ENCODE measurements at regions not wholly inside any gene's neighbourhood (a gene's known extent, or its start where the extent isn't known, plus 50 kb on each side); places are given as distances from the start of the nearest gene placed in this dataset.
"Not testable (repeated sequence)": the region's sequence is repeated elsewhere in the genome, so short reads cannot be mapped to it uniquely, and the experiment has no call there.

- no peak for DNase-seq (ENCODE audit: low read depth in 2 of 3, low spot score in 2 of 3)
Observed at GRCh38 chr7:46606761-46607160, 685.7 kb upstream of the IGFBP3 start.

DNA sequence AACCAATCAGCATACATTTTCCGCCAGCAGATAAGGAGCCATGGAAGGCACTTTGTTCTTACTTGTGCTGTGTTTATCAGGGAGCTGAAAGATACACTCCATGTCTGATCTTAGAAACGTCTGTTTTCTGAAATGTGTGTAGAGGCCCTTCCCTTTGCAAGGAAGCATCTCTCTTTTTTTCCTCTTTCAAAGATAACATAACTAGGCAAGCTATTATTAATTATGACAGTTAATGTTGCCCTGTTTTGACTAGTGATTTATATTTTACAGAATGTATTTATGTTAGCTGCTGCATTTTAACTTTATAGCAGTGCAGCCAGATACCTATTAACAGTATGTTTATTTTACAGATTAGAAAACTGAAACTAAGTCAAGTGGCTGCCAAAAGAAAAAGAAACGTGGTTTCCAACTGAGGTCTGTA lies 683.2 kb upstream of the IGFBP3 start:
- no peak for DNase-seq (ENCODE audit: low read depth in 2 of 3, low spot score in 2 of 3)

DNA sequence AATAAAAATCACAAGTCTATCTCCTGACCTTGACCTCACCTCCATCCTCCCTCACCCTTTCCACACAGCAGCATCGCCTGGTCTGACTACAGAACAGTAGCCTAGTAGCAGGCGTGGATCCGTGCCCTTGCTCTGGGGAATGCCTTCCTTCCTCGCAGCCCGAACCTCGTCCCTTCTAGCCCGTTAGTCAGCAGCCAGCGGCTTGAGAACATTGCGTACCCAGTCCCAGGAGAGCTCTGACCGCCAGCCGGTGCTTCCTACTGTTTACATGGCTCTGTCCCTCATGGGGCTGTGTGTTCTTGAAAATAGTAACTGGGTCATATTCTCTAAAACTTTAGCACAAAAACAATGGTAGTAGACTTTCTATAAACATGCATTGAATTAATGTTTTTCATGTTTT lies 682.7 kb upstream of the IGFBP3 start:
- no peak for DNase-seq (ENCODE audit: low read depth in 2 of 3, low spot score in 2 of 3)

- no peak for DNase-seq (ENCODE audit: low read depth in 2 of 3, low spot score in 2 of 3)
Observed at GRCh38 chr7:46603296-46603752, 682.3 kb upstream of the IGFBP3 start.

- no peak for DNase-seq (ENCODE audit: low read depth in 2 of 3, low spot score in 2 of 3)
Observed at GRCh38 chr7:46600340-46600739, 679.3 kb upstream of the IGFBP3 start.

GRCh38 chr7:46594831-46595230 lies 673.8 kb upstream of the IGFBP3 start:
- not testable (repeated sequence) for DNase-seq (ENCODE audit: low read depth in 2 of 3, low spot score in 2 of 3)

GRCh38 chr7:46590918-46591905 lies 670.1 kb upstream of the IGFBP3 start:
- not testable (repeated sequence) for DNase-seq (ENCODE audit: low read depth in 2 of 3, low spot score in 2 of 3)

GRCh38 chr7:46589286-46589685 lies 668.2 kb upstream of the IGFBP3 start:
- DNase-seq (ENCODE audit: low read depth in 2 of 3, low spot score in 2 of 3), result no peak

GRCh38 chr7:46586406-46586805 lies 665.3 kb upstream of the IGFBP3 start:
- no peak for DNase-seq (ENCODE audit: low read depth in 2 of 3, low spot score in 2 of 3)

DNA sequence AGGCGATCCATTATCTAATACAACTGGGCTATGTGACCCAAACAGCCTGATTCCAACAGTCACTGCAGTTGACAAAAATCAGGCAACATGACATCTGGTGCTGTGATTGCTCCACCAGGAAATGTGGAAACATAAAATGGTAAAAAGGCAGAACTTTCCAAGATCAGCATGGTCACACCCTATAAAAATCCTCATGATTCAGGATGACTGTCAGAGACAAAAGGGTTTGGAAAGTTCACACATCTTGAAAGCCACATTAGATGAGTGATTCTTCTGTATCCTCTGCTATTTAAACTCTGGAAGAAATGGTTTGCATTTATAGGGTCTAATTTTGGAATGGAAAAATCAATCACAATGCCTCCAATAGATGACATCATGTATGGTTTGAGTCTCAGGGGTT lies 662.6 kb upstream of the IGFBP3 start:
- DNase-seq (ENCODE audit: low read depth in 2 of 3, low spot score in 2 of 3), result no peak

- no peak for DNase-seq (ENCODE audit: low read depth in 2 of 3, low spot score in 2 of 3)
Observed at GRCh38 chr7:46581268-46581667, 660.2 kb upstream of the IGFBP3 start.

DNA sequence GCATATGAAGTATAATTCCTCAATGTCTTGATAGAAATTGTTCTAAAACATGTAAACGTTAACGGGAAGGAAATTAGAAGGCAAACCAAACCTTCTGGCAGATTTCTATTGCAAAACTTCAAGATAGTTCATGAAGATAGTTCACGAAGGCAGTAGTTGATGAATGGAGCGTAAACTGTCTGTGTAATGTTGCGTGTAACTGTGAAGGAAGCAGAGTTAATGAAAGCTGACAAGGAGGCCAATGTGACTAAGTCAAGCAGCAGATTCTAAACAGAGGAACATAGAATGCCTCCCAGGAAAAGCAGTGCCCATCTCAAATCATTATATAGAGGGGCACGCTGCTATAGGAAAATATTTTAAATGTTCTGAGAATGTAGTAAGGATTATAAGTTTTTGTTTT lies 659.7 kb upstream of the IGFBP3 start:
- no peak for DNase-seq (ENCODE audit: low read depth in 2 of 3, low spot score in 2 of 3)

DNA sequence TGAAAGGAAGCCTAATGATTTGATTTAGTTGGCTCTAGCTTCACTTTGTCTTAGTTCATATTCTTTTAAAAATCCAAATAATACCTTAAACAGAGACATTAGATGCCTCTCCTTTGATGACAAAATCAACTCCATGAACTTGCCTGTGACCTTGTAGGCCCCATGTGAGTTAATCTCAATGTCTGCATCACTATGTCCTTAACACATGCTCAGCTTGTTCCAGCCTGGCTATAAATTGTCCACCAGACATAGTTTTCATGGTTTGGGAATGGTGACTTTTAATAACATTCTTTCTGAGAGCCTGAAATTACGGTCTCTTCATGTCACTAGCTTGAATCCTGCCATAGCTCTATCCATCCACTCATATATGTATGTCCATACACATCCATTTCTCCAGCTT lies 656.3 kb upstream of the IGFBP3 start:
- no peak for DNase-seq (ENCODE audit: low read depth in 2 of 3, low spot score in 2 of 3)

GRCh38 chr7:46576950-46577349 lies 655.9 kb upstream of the IGFBP3 start:
- DNase-seq (ENCODE audit: low read depth in 2 of 3, low spot score in 2 of 3), result no peak

- no peak for DNase-seq (ENCODE audit: low read depth in 2 of 3, low spot score in 2 of 3)
Observed at GRCh38 chr7:46572691-46573090, 651.6 kb upstream of the IGFBP3 start.

DNA sequence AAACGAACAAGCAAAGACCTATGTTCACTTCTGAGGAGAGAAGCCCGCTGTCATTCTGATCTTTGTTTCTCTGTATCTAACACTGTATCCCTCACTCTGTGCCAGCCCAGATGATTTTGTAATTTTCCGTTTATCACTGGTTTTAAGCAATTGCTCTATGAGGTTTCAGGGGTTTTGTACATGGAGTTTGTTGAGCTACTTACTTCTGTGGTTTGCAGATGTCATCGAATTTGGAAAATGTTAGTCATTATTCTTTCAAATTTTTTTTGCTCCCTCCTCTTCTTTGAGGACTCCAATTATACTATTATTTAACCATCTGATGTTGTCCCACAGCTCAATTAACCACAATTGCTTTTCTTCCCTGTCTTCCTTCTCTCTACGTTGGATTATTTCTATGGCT lies 650.9 kb upstream of the IGFBP3 start:
- no peak for DNase-seq (ENCODE audit: low read depth in 2 of 3, low spot score in 2 of 3)

- no peak for DNase-seq (ENCODE audit: low read depth in 2 of 3, low spot score in 2 of 3)
Observed at GRCh38 chr7:46569133-46569465, 648.0 kb upstream of the IGFBP3 start.

GRCh38 chr7:46568420-46569132 lies 647.5 kb upstream of the IGFBP3 start:
- no peak for DNase-seq (ENCODE audit: low read depth in 2 of 3, low spot score in 2 of 3)

DNA sequence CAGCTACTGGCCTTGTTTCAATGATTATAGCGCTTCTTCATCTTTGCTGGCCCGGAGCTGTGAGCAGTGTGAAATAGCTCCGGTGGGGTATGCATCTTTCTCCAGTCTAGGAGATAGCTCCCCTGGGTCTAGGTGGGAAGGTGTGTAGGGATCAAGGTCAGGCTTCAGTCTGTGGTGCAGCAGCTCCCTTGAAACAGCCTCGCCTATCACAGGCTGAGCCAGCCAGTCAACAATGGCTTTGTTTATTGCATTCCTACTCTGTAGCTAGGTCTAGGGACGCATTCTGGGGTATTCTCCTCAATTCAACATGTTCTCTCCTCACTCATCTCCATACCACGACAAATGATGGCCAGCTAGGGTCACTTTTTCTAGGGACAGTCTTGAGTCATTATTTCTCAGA lies 646.8 kb upstream of the IGFBP3 start:
- DNase-seq (ENCODE audit: low read depth in 2 of 3, low spot score in 2 of 3), result no peak

- DNase-seq (ENCODE audit: low read depth in 2 of 3, low spot score in 2 of 3), result no peak
Observed at GRCh38 chr7:46566097-46566774, 645.2 kb upstream of the IGFBP3 start.

All from hematopoietic multipotent progenitor cell (in vitro differentiated cells).